ENCODE measurements at regions not wholly inside any gene's neighbourhood (a gene's known extent, or its start where the extent isn't known, plus 50 kb on each side); places are given as distances from the start of the nearest gene placed in this dataset.

DNA sequence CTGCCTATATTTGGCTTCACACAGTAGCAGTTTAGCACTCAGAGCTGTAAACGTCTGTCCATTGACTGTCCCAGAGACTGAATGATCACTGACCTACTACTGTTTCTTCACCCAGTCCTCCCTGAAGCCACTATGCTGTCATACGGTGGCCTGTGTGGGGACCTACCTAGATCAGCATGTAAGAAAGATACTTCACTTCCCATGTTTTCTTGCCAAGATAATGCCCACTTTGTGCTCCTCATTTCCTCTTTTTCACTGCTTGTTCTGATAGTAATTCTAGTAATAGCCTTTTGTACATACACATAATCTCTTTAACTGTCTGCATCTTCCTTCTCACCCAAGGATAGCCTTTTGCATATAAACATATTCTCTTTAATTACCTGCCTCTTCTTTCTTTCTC, 109.9 kb upstream of the TIAM2 start:
- no peak for DNase-seq

DNA sequence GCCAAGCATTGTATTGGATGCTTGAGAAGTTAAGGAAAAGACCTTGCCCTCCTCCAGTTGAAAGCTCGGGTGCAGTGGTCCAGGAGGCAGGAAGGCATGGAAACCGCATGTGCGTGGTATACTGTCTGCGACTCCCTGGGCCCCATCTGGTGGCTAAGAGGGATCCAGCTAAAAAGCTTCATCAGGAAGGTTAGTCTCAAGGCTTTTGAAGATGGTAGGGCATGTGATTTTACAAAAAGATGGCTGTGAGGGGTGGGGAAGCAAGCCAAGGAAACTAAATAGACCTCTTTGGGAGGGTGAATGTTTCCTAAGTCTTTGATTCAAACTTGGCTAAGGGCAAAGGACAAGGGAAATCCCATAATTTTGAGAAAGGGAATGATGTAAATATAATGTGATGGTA, 109.1 kb upstream of the TIAM2 start:
- DNase-seq = no peak

DNA sequence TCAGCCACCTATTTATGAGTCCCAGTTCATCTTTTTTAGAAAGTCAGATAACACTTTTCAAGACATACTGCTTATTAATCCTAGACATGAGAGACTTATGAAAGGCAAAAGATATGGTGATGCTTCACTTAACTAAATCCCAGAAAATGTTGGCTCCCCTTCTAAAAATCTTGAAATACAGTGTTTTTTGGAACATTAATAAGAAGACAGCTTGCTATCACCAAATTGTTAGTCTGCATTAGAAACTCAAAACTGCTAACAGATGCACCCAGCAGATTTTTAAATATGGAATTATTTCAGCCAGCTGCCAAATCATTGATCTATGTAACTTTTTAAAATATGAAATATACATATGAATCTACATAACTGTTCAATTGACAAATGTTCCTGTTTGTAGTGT, 108.6 kb upstream of the TIAM2 start:
- DNase-seq = no peak

GRCh38 chr6:154887051-154887450, 108.1 kb upstream of the TIAM2 start:
- DNase-seq = no peak

- DNase-seq = no peak
Measured at GRCh38 chr6:154888421-154889295, 106.5 kb upstream of the TIAM2 start.

DNA sequence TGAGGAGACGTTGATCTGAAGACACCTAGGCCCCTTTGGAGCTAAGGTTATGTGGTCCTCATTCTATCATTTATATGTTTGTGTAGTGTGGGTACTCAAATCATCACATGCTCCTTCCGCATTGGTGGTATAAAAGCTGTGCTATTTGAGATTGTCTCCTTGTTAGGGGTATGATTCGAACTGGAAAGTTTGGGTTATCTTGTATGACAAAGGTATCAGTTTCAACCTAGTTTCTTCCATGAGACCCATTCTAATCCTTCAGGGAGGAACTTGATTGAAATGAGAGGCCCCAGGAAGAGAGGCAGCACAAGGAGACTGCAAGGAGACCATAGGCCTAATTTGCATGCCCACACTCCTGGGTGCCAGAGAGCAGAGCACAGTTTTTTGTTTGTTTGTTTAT, 104.2 kb upstream of the TIAM2 start:
- DNase-seq = no peak

GRCh38 chr6:154891901-154892300, 103.2 kb upstream of the TIAM2 start:
- DNase-seq = no peak

- peak; percentile 45 for DNase-seq
Measured at GRCh38 chr6:154893917-154894316, 101.2 kb upstream of the TIAM2 start.

DNA sequence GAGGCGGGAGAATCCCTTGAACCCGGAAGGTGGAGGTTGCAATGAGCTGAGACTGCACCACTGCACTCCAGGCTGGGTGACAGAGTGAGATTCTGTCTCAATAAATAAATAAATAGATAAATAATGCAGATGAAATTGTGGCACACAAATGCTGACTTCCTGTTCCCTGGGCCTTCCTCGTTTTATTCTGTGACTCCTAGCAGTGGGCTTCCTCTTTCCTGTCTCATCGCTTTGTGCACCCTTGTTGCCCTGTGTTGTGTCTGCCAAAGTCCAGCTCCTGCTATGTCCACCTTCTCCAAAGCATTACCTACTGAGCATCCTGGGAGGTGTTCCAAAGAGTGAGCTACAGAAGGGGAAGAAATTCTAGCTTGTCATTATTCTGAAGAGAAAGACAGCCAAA, 100.2 kb upstream of the TIAM2 start:
- DNase-seq = no peak

DNA sequence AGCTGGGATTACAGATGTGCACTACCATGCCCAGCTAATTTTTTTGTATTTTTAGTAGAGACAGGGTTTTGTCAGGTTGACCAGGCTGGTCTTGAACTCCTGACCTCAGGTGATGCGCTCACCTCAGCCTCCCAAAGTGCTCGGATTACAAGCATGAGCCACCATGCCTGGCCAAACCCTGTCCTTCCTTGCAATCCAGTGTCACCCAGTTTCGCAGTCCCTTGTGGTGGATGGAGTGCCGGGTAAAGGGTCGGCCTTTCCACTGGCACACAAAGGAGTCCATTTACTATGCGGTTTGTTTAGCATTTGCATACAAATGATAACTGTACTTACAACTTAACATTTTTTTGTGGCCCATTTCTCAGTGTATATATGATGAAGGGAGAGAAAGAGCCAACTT, 99.3 kb upstream of the TIAM2 start:
- DNase-seq = no peak

GRCh38 chr6:154898821-154899220, 96.3 kb upstream of the TIAM2 start:
- no peak for DNase-seq

- DNase-seq = no peak
Measured at GRCh38 chr6:154899824-154900463, 95.2 kb upstream of the TIAM2 start.

- DNase-seq = no peak
Measured at GRCh38 chr6:154901876-154902552, 93.1 kb upstream of the TIAM2 start.

DNA sequence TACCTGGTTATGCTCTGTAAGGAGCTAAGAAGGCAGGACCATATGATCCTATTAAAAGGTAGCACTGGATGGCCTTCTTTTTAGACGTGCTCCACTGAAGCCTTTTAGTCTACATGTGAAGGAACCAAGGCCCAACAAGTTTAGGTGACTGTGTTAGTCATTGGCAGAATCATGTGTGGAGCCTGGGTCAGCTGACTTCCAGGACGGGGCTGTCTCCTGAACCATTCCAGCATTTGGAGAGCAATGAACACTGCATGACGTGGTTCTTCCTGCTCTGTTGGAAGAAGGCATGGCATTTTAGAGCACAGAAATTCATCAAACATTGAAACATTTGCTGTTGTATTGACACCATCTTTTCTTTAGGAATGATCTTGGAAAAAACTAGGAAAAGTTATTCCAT, 87.8 kb upstream of the TIAM2 start:
- peak; percentile 23 for DNase-seq

DNA sequence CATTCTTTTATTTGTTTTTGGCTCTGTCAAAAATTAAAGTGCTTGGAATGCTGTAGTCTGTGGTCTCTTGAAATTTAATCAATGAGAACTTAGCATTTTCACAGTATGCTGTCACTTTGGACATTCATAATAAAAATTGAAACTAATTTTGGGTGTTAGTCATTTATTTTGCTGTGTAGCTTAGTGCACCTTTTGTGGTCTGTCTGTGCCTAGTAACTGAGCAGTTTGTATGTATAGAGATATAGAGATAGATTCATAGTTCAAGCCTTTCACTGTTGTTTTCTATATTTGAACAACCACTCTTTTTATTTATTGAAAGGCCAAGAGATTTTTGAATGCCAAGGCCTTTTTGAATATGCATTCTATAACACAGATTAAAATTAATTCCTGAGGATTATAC, 86.4 kb upstream of the TIAM2 start:
- DNase-seq = no peak

DNA sequence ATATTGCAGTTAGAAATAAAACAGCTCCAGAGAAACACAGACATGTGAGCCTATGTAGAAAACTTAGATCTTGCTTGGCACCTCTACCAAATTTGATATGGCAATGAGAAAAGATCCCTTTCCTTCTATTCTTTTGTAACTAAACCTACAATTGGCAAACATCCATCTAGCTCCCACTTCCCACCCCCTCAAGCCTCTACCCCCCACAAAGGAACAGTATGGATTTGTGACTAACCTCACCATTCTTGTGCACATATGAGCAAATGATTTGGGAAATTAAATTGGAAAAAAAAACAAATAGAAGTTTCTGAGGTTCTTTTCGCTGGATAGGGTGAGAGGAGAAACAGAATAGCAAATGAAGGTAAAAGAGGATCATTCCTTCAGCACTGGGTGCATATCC, 85.8 kb upstream of the TIAM2 start:
- no peak for DNase-seq

DNA sequence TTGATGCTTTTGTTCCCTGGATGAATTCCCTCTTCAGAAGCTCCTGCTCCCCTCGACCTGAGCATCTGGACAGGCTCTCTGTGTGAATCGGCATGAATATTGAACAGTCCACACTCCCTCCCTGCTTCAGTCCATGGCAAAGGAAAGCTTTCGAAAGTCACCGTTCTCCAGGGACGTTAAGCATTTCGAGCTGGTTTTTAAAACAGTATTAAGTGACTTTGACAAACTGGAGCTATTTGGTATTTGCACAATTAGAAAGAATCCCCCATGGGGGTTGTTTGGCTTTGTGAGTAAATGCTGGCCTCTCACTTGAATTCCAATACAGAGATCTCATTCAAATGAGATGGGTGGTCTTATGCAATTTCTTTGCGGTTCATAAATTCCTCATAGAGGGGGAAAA, 85.3 kb upstream of the TIAM2 start:
- no peak for DNase-seq

DNA sequence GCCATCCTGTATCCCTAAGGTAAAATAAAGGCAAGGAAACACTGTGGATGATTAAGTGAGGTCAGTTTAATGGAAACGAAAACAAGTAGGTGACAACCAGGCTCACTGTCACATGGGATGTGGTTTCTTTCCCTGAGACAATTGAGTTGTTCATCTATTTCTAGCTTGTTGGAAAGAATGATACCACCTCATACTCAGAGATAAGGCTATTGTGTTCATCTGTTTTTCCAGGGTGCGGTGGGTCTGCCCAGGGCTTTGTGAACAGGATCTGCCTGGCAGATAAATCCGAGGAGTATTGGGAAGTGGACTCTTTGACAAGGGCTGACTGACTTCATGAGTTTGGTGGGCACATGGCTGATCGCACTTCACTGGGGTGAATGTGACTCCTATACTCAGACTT, 80.8 kb upstream of the TIAM2 start:
- no peak for DNase-seq

DNA sequence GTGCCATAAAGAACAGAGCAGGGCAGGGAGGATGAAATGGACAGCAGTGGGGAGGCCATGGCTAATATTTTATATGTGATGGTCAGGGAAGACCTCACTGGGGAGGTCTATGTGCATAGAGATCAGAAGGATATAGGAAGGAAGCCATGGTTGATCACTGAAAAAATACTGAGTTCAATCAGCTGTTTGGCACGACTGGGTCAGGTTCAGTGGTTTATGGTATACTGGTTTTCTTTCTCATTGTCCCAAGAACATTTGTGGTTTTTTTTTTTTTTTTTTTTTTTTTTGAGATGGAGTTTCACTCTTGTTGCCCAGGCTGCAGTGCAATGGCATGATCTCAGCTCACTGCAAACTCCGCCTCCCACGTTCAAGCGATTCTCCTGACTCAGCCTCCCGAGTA, 78.3 kb upstream of the TIAM2 start:
- DNase-seq = no peak

DNA sequence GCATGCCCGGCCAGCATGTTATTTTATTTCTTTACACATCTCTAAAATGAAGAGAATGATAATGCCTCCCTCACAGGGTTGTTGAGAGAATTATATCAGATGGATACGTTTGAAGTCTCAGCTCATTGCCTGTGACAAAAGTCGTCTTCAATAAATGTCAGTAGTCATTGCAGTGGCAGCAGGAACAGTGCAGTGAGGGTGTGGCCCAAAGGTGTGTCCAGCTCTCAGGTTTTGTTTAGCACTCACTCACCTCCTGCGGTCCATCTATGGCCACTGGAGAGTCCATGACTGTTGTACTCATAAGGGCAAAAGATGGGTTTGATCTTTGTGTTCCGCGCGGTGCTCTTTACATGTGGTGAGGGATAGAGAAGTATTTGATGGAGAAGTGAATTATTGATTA, 77.2 kb upstream of the TIAM2 start:
- no peak for DNase-seq

- no peak for DNase-seq
Measured at GRCh38 chr6:154919806-154920205, 75.3 kb upstream of the TIAM2 start.

DNA sequence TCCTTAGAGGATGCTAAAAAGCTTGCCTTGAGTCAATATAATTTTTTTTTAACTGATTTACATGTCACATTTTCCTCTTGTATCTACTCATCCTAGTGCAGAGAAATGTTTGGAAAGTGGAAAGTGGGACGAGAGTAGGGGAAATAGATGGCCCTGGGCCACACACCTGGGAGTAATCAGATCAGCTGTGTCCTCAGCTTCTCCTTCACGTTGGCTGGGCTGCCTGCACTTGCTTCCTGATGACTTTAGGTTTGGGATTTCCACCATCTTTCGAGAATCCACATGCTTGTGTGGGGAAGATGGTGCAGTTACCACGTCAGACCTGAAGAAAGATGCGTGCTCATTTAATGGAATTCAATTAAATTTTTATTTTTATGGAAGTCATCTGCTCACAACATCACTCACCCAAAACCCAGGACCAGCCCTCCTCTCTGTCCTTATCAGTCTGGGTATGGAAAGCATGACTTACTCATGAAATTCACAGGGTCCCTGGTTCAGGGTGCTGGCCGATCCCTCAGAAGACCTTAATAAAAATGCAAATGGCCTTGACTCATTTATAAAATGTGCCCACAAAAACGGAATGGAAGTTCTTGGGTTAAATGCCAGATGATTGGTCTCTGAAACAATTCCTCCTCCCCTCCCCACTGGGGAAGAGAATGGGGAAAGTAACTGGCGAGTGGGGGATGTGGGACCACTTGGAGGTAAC, 74.5 kb upstream of the TIAM2 start:
- DNase-seq = no peak

GRCh38 chr6:154921482-154921881, 73.6 kb upstream of the TIAM2 start:
- DNase-seq = no peak

All from HCEC 1CT (cell line).